Medulla oblongata (tissue), 1 donor: ENCODE measurements at regions not wholly inside any gene's neighbourhood (a gene's known extent, or its start where the extent isn't known, plus 50 kb on each side); places are given as distances from the start of the nearest gene placed in this dataset.

Experiments
- DNase-seq: peaks from one replicate; pipeline ENCODE4 v3.0.0-alpha.2; 2015; ENCODE audit errors: extremely low spot score

- DNase-seq: no peak
Observed at GRCh38 chr7:7118822-7119221, 63.5 kb upstream of the C1GALT1 start.

- DNase-seq: no peak
Observed at GRCh38 chr7:7119729-7120128, 62.6 kb upstream of the C1GALT1 start.

- DNase-seq: no peak
Observed at GRCh38 chr7:7122033-7122478, 60.3 kb upstream of the C1GALT1 start.

- DNase-seq: no peak
Observed at GRCh38 chr7:7122701-7123281, 59.6 kb upstream of the C1GALT1 start.

GRCh38 chr7:7125963-7126362 is 56.4 kb upstream of the C1GALT1 start:
- DNase-seq: no peak

- no peak for DNase-seq
Observed at GRCh38 chr7:7127773-7128172, 54.6 kb upstream of the C1GALT1 start.

GRCh38 chr7:7129381-7129780 is 53.0 kb upstream of the C1GALT1 start:
- no peak for DNase-seq

GRCh38 chr7:7131273-7131672 is 51.1 kb upstream of the C1GALT1 start:
- no peak for DNase-seq
